ENCODE measurements at regions not wholly inside any gene's neighbourhood (a gene's known extent, or its start where the extent isn't known, plus 50 kb on each side); places are given as distances from the start of the nearest gene placed in this dataset.
"Not testable (repeated sequence)": the region's sequence is repeated elsewhere in the genome, so short reads cannot be mapped to it uniquely, and the experiment has no call there.

DNA sequence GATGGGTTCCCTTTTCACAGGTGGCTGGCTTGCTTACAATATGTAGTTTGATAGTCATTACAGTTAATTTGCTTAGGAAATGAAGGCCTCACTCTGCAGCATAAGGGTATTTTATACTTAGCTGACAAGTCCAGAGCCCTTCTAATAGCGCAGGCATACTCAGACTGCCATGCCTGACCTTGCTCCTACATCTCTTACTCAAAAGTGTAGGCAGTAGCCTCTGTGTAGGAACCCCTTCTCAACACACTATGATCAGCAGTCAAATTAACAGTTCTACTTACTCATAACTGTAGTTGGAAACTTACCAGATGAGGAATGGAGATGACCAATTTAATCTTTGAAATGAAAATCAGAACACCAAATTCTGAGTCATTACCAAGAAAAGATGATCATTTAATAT is 373.5 kb downstream of the TBC1D32 start:
- Histone ChIP-seq H3K27me3 (ENCODE audit: insufficient read depth, low read length) (no peaks in the 10 kb centered on the region), H3K4me1 (ENCODE audit: insufficient read depth, low read length) (no peaks in the 10 kb centered on the region), H3K27ac (ENCODE audit: low read depth, low read length) (no peak overlapping the region), H3K9me3 (ENCODE audit: insufficient read depth, low read depth, low read length) (no peaks in the 10 kb centered on the region), H3K36me3 (ENCODE audit: insufficient read depth, low read length) (no peaks in the 10 kb centered on the region), H3K4me3 (ENCODE audit: low read length) (no peak overlapping the region), H3K9ac (ENCODE audit: low read depth, low read length) (no peak overlapping the region)
- 91% methylated on average over 1 of the region's 1 CpG for WGBS

DNA sequence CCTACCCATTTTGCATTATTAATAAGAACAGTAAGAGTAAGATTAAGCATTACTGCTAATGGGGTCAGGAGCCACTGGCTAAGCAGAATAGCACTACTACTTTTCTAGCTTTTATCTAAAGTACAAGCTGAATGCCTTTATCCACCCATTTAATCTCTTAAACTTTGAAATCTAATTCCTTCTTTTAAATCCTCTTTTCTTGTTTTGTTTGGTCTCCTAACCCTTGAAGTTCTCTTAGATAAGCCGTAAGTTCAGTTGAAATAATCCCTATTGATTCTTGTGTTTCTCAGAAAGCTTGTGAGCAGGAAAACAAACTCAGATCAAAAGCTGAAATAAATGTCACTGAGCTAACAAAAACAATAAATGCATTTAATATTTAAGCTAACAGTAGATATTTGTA is 380.2 kb downstream of the TBC1D32 start:
- Histone ChIP-seq H3K9ac (ENCODE audit: low read depth, low read length) (no peak overlapping the region), H3K4me3 (ENCODE audit: low read length) (no peak overlapping the region), H3K9me3 (ENCODE audit: insufficient read depth, low read depth, low read length) (no peaks in the 10 kb centered on the region), H3K27me3 (ENCODE audit: insufficient read depth, low read length) (no peaks in the 10 kb centered on the region), H3K36me3 (ENCODE audit: insufficient read depth, low read length) (no peaks in the 10 kb centered on the region), H3K27ac (ENCODE audit: low read depth, low read length) (no peak overlapping the region), H3K4me1 (ENCODE audit: insufficient read depth, low read length) (no peaks in the 10 kb centered on the region)
- WGBS = 100% methylated on average over 1 of the region's 1 CpG

DNA sequence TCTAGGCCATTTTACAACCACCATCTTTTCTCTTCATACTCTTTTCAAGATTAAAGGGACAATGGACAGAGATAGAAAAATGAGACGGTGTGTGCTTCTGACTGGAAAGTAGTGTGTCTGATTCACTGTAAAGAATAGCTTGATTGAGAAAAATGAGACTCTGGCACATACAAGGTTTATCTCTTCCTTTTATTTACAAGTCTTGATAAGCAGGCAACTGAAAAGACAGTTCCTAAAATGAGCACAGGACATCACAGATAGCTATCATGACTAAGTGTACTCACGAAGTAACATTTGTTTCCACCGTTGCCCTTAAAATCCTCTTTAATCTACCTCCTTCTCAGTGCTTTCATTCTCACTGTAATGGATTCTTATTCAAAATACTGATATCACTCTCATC is 383.0 kb downstream of the TBC1D32 start:
- Histone ChIP-seq H3K36me3 (ENCODE audit: insufficient read depth, low read length) (no peaks in the 10 kb centered on the region), H3K4me3 (ENCODE audit: low read length) (no peak overlapping the region), H3K9me3 (ENCODE audit: insufficient read depth, low read depth, low read length) (no peaks in the 10 kb centered on the region), H3K27ac (ENCODE audit: low read depth, low read length) (no peak overlapping the region), H3K9ac (ENCODE audit: low read depth, low read length) (no peak overlapping the region), H3K4me1 (ENCODE audit: insufficient read depth, low read length) (no peaks in the 10 kb centered on the region), H3K27me3 (ENCODE audit: insufficient read depth, low read length) (no peaks in the 10 kb centered on the region)
- WGBS = 90% methylated on average over 3 of the region's 3 CpGs

DNA sequence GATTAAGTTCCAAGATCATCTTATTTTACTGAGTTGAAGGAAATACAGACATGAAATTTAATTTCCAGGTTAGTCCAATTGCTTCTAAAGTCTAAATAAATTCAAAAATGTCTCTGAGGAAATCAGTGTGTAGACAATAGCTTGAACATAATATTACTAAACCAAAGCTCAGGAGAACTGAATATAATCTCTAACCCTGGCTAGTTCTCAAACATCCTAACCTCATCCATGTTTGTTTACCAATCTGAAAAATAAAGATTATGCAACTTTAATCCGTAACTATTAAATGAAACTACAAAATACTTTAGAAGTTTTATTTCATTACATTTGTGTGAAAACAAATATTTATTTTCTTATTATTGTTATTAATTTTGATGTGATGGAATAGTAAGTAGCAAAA is 387.2 kb downstream of the TBC1D32 start:
- Histone ChIP-seq H3K4me3 (ENCODE audit: low read length) (no peak overlapping the region), H3K27me3 (ENCODE audit: insufficient read depth, low read length) (no peaks in the 10 kb centered on the region), H3K27ac (ENCODE audit: low read depth, low read length) (no peak overlapping the region), H3K36me3 (ENCODE audit: insufficient read depth, low read length) (no peaks in the 10 kb centered on the region), H3K9ac (ENCODE audit: low read depth, low read length) (no peak overlapping the region), H3K9me3 (ENCODE audit: insufficient read depth, low read depth, low read length) (no peaks in the 10 kb centered on the region), H3K4me1 (ENCODE audit: insufficient read depth, low read length) (no peaks in the 10 kb centered on the region)
- no CpG with 5 or more reads among the region's 1 CpG for WGBS

GRCh38 chr6:120945905-120946594 is 388.2 kb downstream of the TBC1D32 start:
- Histone ChIP-seq H3K36me3 (ENCODE audit: insufficient read depth, low read length) (no peaks in the 10 kb centered on the region), H3K27me3 (ENCODE audit: insufficient read depth, low read length) (no peaks in the 10 kb centered on the region), H3K4me3 (ENCODE audit: low read length) (no peak overlapping the region), H3K4me1 (ENCODE audit: insufficient read depth, low read length) (no peaks in the 10 kb centered on the region), H3K9me3 (ENCODE audit: insufficient read depth, low read depth, low read length) (no peaks in the 10 kb centered on the region), H3K27ac (ENCODE audit: low read depth, low read length) (no peak overlapping the region), H3K9ac (ENCODE audit: low read depth, low read length) (no peak overlapping the region)
- WGBS = 91% methylated on average over 3 of the region's 3 CpGs

DNA sequence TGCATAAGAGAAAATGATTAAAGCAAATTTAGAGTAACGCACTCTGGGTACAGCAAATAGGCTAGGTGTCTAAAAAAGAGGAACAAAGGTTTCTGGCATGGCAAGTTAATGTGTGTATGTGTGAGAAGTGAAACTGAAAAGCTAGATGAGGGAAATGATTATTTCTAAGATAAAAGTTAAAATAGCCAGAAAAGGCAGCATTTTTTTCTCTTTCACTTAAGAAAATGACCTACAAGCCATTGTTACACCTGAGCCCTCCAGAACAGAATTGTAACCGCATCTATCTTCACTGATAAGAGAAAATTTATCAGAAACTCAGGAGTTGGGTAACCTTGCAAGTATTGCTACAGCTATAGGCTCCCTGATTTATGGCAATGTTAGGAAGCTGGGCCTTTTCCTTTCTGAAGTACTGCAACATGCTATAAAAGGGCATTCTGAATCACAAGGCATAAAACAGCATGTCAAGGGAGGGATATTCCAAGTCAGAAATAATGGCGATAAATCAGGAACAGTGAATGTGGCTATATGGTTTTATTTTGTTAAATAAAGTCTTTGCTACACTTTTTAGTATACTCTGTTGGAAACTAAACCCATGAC is 395.3 kb downstream of the TBC1D32 start:
- Histone ChIP-seq H3K4me1 (ENCODE audit: insufficient read depth, low read length) (peaks cover 17% of the 10 kb centered on the region), H3K27ac (ENCODE audit: low read depth, low read length) (no peak overlapping the region), H3K9me3 (ENCODE audit: insufficient read depth, low read depth, low read length) (no peaks in the 10 kb centered on the region), H3K36me3 (ENCODE audit: insufficient read depth, low read length) (no peaks in the 10 kb centered on the region), H3K27me3 (ENCODE audit: insufficient read depth, low read length) (no peaks in the 10 kb centered on the region), H3K4me3 (ENCODE audit: low read length) (no peak overlapping the region), H3K9ac (ENCODE audit: low read depth, low read length) (no peak overlapping the region)
- WGBS = 98% methylated on average over 3 of the region's 3 CpGs

DNA sequence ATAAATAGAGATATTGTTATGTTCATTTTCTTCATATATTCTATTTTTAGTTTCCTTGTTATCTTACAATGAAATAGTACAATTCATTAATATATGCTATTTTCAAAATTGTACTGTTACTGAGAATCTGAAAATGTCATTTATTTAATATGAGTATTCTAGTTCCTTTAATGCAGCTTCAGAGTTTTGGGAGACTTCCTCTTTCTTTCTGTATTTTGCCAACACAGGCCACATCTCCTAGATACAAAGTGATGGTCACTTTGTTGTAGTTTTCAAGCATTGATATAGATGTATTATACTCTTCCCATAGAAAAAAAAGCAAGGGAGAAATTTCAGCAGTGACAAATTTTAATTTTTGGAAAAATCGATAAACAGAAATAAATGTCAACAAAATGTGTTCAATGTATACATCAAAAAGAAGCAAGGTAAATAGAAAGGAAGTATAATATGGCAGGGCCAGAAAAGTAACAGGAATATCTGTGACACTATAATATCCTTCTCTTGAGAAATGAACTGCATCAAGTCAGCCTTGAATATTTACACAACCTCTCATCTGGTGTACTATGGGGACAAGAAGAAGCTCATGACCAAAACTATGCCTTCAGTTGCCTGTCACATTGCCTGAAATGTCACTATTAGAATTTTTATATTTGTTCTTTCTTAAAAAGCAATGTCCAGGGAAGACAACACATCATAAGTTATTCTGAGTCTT is 396.0 kb downstream of the TBC1D32 start:
- Histone ChIP-seq H3K4me1 (ENCODE audit: insufficient read depth, low read length) (peaks cover 18% of the 10 kb centered on the region), H3K9ac (ENCODE audit: low read depth, low read length) (no peak overlapping the region), H3K9me3 (ENCODE audit: insufficient read depth, low read depth, low read length) (no peaks in the 10 kb centered on the region), H3K4me3 (ENCODE audit: low read length) (no peak overlapping the region), H3K27ac (ENCODE audit: low read depth, low read length) (no peak overlapping the region), H3K36me3 (ENCODE audit: insufficient read depth, low read length) (no peaks in the 10 kb centered on the region), H3K27me3 (ENCODE audit: insufficient read depth, low read length) (no peaks in the 10 kb centered on the region)
- WGBS = no CpG with 5 or more reads among the region's 1 CpG

GRCh38 chr6:120935908-120936307 is 398.4 kb downstream of the TBC1D32 start:
- H3K4me3 ChIP-seq (ENCODE audit: low read length) = no peak overlapping the region
- H3K9ac ChIP-seq (ENCODE audit: low read depth, low read length) = no peak overlapping the region
- no peak overlapping the region for H3K27ac ChIP-seq (ENCODE audit: low read depth, low read length)
- H3K36me3 ChIP-seq (ENCODE audit: insufficient read depth, low read length) = no peaks in the 10 kb centered on the region
- H3K4me1 ChIP-seq (ENCODE audit: insufficient read depth, low read length) = peaks cover 35% of the 10 kb centered on the region
- peaks cover 5% of the 10 kb centered on the region; the same call in 1 of the 2 replicates for H3K27me3 ChIP-seq (ENCODE audit: insufficient read depth, low read length)
- no peaks in the 10 kb centered on the region for H3K9me3 ChIP-seq (ENCODE audit: insufficient read depth, low read depth, low read length)

DNA sequence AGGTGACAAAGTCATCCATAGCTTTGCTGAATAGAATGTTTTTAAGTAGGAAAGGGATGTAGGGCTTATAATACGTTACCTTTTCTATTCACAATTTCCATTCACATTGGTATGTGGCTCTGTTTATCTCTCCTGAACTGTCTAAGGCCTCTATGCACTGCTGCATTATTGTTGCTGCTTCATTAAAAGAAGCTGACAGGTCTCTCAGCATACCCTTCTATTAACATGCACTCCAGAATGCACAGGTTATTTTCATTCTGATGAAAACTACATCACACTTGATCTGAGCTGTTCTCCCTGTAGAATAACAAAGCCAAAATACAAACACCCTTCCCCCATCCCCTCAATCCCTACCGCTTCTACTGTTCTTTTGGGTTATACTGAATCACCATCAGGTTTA is 399.3 kb downstream of the TBC1D32 start:
- WGBS = 61% methylated on average over 2 of the region's 2 CpGs
- H3K4me1 ChIP-seq (ENCODE audit: insufficient read depth, low read length) = peaks cover 38% of the 10 kb centered on the region
- H3K4me3 ChIP-seq (ENCODE audit: low read length) = no peak overlapping the region
- no peaks in the 10 kb centered on the region for H3K36me3 ChIP-seq (ENCODE audit: insufficient read depth, low read length)
- H3K27ac ChIP-seq (ENCODE audit: low read depth, low read length) = no peak overlapping the region
- H3K9me3 ChIP-seq (ENCODE audit: insufficient read depth, low read depth, low read length) = no peaks in the 10 kb centered on the region
- H3K9ac ChIP-seq (ENCODE audit: low read depth, low read length) = no peak overlapping the region
- H3K27me3 ChIP-seq (ENCODE audit: insufficient read depth, low read length) = peaks cover 7% of the 10 kb centered on the region; the same call in 1 of the 2 replicates

GRCh38 chr6:120931520-120932180 is 402.6 kb downstream of the TBC1D32 start:
- H3K27ac ChIP-seq (ENCODE audit: low read depth, low read length) = peak overlapping the region; percentile 65; the same call in 1 of the 2 replicates
- H3K9me3 ChIP-seq (ENCODE audit: insufficient read depth, low read depth, low read length); H3K27me3 ChIP-seq (ENCODE audit: insufficient read depth, low read length); H3K36me3 ChIP-seq (ENCODE audit: insufficient read depth, low read length): not testable (repeated sequence)
- H3K4me1 ChIP-seq (ENCODE audit: insufficient read depth, low read length) = peaks cover 38% of the 10 kb centered on the region
- 0 out of 2 replicates have a peak overlapping the region, but pooled peaks have one; percentile 37 for H3K9ac ChIP-seq (ENCODE audit: low read depth, low read length)
- H3K4me3 ChIP-seq (ENCODE audit: low read length) = peak overlapping the region; percentile 26
- WGBS = 5% methylated on average over 8 of the region's 8 CpGs

DNA sequence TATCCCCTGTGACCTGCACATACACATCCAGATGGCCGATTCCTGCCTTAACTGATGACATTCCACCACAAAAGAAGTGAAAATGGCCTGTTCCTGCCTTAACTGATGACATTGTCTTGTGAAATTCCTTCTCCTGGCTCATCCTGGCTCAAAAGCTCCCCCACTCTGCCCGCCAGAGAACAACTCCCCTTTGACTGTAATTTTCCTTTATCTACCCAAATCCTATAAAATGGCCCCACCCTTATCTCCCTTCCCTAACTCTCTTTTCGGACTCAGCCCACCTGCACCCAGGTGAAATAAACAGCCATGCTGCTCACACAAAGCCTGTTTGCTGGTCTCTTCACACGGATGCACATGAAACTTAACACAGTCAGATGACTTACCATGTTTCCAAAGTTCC is 403.8 kb downstream of the TBC1D32 start:
- H3K4me1 ChIP-seq (ENCODE audit: insufficient read depth, low read length) = peaks cover 34% of the 10 kb centered on the region
- H3K27me3 ChIP-seq (ENCODE audit: insufficient read depth, low read length); H3K27ac ChIP-seq (ENCODE audit: low read depth, low read length); H3K4me3 ChIP-seq (ENCODE audit: low read length); H3K36me3 ChIP-seq (ENCODE audit: insufficient read depth, low read length); H3K9ac ChIP-seq (ENCODE audit: low read depth, low read length); H3K9me3 ChIP-seq (ENCODE audit: insufficient read depth, low read depth, low read length): not testable (repeated sequence)
- 41% methylated on average over 3 of the region's 4 CpGs for whole genome bisulfite sequencing
